ENCODE measurements at regions not wholly inside any gene's neighbourhood (a gene's known extent, or its start where the extent isn't known, plus 50 kb on each side); places are given as distances from the start of the nearest gene placed in this dataset.
A peak's percentile ranks its signal among the peaks of the same experiment; 100 is the strongest.
"Not testable (repeated sequence)": the region's sequence is repeated elsewhere in the genome, so short reads cannot be mapped to it uniquely, and the experiment has no call there.

DNA sequence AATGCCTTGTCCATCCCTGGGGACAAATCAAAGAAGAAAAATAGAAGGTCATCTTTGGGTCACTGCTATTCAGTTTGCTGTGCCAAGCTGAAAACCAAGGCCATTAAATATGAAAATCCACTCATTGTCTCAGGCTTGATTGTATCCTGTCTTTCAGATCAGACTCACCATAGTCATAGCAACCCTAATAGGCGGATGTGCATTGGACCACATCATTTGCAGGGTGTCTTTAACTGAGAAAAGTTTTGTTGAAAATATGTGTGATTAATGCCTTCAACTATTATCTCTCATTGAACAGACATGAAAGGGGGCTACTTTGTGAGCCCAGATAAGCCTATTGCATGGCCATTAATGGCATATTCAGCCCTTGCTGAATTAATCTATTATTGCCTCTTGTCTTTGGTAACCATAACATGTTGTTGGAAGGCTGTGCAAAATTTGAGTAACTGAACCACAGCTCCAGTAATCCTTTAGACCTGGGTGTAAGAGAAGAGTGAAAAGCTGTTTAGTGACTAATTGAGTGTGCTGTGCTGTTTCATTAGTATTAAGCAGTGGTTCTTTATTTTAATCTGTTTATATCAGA, 453.6 kb upstream of the EPHA5 start:
- dilution Hi-C loops (cut with MboI; ENCODE audit: extremely low pct_ligation_motif_present, low sequenced_read_pairs), result no loop called here
- no peak overlapping the region for H3K4me3 ChIP-seq (ENCODE audit: control insufficient read depth in 2 of 3, extremely low read depth in 1 of 3, insufficient read depth in 2 of 3, low read depth in 1 of 3, low read length in 3 of 3)
- DNase-seq (ENCODE audit: low read depth, low spot score), result no peak
- no peaks in the 10 kb centered on the region for H3K9me3 ChIP-seq (ENCODE audit: control insufficient read depth, low read depth, low read length)
- H3K4me1 ChIP-seq (ENCODE audit: control insufficient read depth, extremely low read depth, insufficient read depth, low read length), result no peaks in the 10 kb centered on the region
- H3K36me3 ChIP-seq (ENCODE audit: control insufficient read depth in 2 of 2, extremely low read depth in 1 of 2, insufficient read depth in 2 of 2, low read length in 2 of 2), result no peaks in the 10 kb centered on the region
- H4K20me1 ChIP-seq (ENCODE audit: control insufficient read depth, extremely low read depth, insufficient read depth, low read length), result no peaks in the 10 kb centered on the region
- no peak overlapping the region for H3K9ac ChIP-seq (ENCODE audit: control insufficient read depth, extremely low read depth, insufficient read depth, low read length)
- no peaks in the 10 kb centered on the region for H3K79me2 ChIP-seq (ENCODE audit: control insufficient read depth, insufficient read depth, low read length)
- no peak for FAIRE-seq
- H3K27me3 ChIP-seq (ENCODE audit: control insufficient read depth, extremely low read depth, insufficient read depth, low read length), result no peaks in the 10 kb centered on the region
- H3K4me2 ChIP-seq (ENCODE audit: control insufficient read depth, extremely low read depth, insufficient read depth, low read depth, low read length), result no peak overlapping the region
- TF ChIP-seq, protein P1, sequence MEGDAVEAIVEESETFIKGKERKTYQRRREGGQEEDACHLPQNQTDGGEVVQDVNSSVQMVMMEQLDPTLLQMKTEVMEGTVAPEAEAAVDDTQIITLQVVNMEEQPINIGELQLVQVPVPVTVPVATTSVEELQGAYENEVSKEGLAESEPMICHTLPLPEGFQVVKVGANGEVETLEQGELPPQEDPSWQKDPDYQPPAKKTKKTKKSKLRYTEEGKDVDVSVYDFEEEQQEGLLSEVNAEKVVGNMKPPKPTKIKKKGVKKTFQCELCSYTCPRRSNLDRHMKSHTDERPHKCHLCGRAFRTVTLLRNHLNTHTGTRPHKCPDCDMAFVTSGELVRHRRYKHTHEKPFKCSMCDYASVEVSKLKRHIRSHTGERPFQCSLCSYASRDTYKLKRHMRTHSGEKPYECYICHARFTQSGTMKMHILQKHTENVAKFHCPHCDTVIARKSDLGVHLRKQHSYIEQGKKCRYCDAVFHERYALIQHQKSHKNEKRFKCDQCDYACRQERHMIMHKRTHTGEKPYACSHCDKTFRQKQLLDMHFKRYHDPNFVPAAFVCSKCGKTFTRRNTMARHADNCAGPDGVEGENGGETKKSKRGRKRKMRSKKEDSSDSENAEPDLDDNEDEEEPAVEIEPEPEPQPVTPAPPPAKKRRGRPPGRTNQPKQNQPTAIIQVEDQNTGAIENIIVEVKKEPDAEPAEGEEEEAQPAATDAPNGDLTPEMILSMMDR (optimal IDR thresholded peaks at IDR 0.05 in 1 of 3, IDR thresholded peaks at IDR 0.05 in 1 of 3, conservative IDR thresholded peaks at IDR 0.05 in 1 of 3; ENCODE audit: extremely low read depth in 1 of 3, insufficient read depth in 2 of 3, low read length in 3 of 3), result no peak
- TF ChIP-seq EZH2 (IDR thresholded peaks at IDR 0.05; ENCODE audit: low read length), result no peak
- H2AFZ ChIP-seq (ENCODE audit: control insufficient read depth, low read length), result no peak overlapping the region
- H3K9me1 ChIP-seq (ENCODE audit: control insufficient read depth, extremely low read depth, insufficient read depth, low read length), result no peaks in the 10 kb centered on the region
- H3K27ac ChIP-seq (ENCODE audit: control insufficient read depth, insufficient read depth, low read length), result no peak overlapping the region

DNA sequence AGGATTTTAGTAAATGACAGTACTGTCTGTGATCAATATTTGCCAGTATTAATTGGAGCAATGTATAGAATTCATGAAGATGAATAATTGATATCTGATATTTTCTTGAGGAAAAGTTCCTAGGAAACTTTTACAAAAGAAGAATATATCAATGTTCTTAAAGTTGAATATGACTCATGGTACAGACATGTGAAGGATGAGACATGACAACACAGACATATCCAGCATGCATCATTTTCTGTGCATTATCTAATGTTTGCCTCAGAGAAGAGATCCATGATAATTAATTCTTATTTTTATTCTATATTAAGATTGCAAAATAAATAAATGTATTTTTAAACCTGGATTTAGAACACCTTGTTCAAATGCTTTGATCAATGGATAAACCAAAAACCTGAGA, 452.9 kb upstream of the EPHA5 start:
- Histone ChIP-seq H3K4me2 (ENCODE audit: control insufficient read depth, extremely low read depth, insufficient read depth, low read depth, low read length) (no peak overlapping the region), H3K9me1 (ENCODE audit: control insufficient read depth, extremely low read depth, insufficient read depth, low read length) (no peaks in the 10 kb centered on the region), H3K27me3 (ENCODE audit: control insufficient read depth, extremely low read depth, insufficient read depth, low read length) (no peaks in the 10 kb centered on the region), H2AFZ (ENCODE audit: control insufficient read depth, low read length) (no peak overlapping the region), H3K4me3 (ENCODE audit: control insufficient read depth in 2 of 3, extremely low read depth in 1 of 3, insufficient read depth in 2 of 3, low read depth in 1 of 3, low read length in 3 of 3) (no peak overlapping the region), H3K36me3 (ENCODE audit: control insufficient read depth in 2 of 2, extremely low read depth in 1 of 2, insufficient read depth in 2 of 2, low read length in 2 of 2) (no peaks in the 10 kb centered on the region), H3K79me2 (ENCODE audit: control insufficient read depth, insufficient read depth, low read length) (no peaks in the 10 kb centered on the region), H3K4me1 (ENCODE audit: control insufficient read depth, extremely low read depth, insufficient read depth, low read length) (no peaks in the 10 kb centered on the region), H4K20me1 (ENCODE audit: control insufficient read depth, extremely low read depth, insufficient read depth, low read length) (no peaks in the 10 kb centered on the region), H3K9me3 (ENCODE audit: control insufficient read depth, low read depth, low read length) (no peaks in the 10 kb centered on the region), H3K27ac (ENCODE audit: control insufficient read depth, insufficient read depth, low read length) (no peak overlapping the region), H3K9ac (ENCODE audit: control insufficient read depth, extremely low read depth, insufficient read depth, low read length) (no peak overlapping the region)
- DNase-seq (ENCODE audit: low read depth, low spot score) (no peak), FAIRE-seq (no peak)
- TF ChIP-seq, protein P1 (optimal IDR thresholded peaks at IDR 0.05 in 1 of 3, IDR thresholded peaks at IDR 0.05 in 1 of 3, conservative IDR thresholded peaks at IDR 0.05 in 1 of 3; ENCODE audit: extremely low read depth in 1 of 3, insufficient read depth in 2 of 3, low read length in 3 of 3), result no peak
- no peak for TF ChIP-seq EZH2 (IDR thresholded peaks at IDR 0.05; ENCODE audit: low read length)
- dilution Hi-C loops (cut with MboI; ENCODE audit: extremely low pct_ligation_motif_present, low sequenced_read_pairs), result no loop called here

DNA sequence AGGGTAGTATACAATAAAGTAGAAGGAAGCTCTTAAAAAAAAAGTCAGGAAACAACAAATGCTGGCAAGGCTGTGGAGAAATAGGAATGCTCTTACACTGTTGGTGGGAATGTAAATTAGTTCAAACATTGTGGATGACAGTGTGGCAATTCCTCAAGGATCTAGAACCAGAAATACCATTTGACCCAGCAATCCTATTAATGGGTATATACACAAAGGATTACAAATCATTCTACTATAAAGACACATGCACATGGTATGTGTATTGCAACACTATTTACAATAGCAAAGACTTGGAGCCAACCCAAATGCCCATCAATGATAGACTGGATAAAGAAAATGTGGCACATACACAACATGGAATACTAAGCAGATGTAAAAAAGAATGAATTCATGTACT, 444.9 kb upstream of the EPHA5 start:
- H3K4me2 ChIP-seq (ENCODE audit: control insufficient read depth, extremely low read depth, insufficient read depth, low read depth, low read length); H3K79me2 ChIP-seq (ENCODE audit: control insufficient read depth, insufficient read depth, low read length); H3K9me3 ChIP-seq (ENCODE audit: control insufficient read depth, low read depth, low read length); H3K9me1 ChIP-seq (ENCODE audit: control insufficient read depth, extremely low read depth, insufficient read depth, low read length); H3K4me1 ChIP-seq (ENCODE audit: control insufficient read depth, extremely low read depth, insufficient read depth, low read length); H3K27me3 ChIP-seq (ENCODE audit: control insufficient read depth, extremely low read depth, insufficient read depth, low read length); H3K9ac ChIP-seq (ENCODE audit: control insufficient read depth, extremely low read depth, insufficient read depth, low read length); dilution Hi-C loops (cut with MboI; ENCODE audit: extremely low pct_ligation_motif_present, low sequenced_read_pairs); H2AFZ ChIP-seq (ENCODE audit: control insufficient read depth, low read length); H4K20me1 ChIP-seq (ENCODE audit: control insufficient read depth, extremely low read depth, insufficient read depth, low read length); H3K4me3 ChIP-seq (ENCODE audit: control insufficient read depth in 2 of 3, extremely low read depth in 1 of 3, insufficient read depth in 2 of 3, low read depth in 1 of 3, low read length in 3 of 3); DNase-seq (ENCODE audit: low read depth, low spot score); H3K36me3 ChIP-seq (ENCODE audit: control insufficient read depth in 2 of 2, extremely low read depth in 1 of 2, insufficient read depth in 2 of 2, low read length in 2 of 2); H3K27ac ChIP-seq (ENCODE audit: control insufficient read depth, insufficient read depth, low read length): not testable (repeated sequence)
- peak; percentile 48 for FAIRE-seq

All from keratinocyte (primary cell).